ENCODE measurements at regions not wholly inside any gene's neighbourhood (a gene's known extent, or its start where the extent isn't known, plus 50 kb on each side); places are given as distances from the start of the nearest gene placed in this dataset.

DNA sequence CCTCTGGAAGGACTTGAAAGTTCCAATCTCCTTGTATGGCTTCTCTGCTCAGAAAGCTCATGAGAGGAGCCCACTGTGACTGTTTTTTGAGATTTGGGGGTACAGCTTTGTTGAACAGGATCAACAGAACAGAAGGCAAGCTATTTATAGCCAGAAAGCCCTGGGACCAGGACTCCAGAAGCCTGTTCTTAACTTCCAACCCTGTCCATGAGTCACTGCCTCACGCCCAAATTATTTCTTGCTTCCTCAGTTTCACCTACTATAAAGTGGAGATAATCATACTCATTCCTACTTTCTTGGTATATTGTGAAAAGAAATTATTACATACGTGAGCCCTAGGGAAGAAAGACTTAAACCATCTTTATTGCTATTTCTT is 100.9 kb upstream of the MARCKS start:
- Histone ChIP-seq H3K27ac (no peak overlapping the region), H3K27me3 (no peaks in the 10 kb centered on the region), H3K36me3 (no peaks in the 10 kb centered on the region), H3K4me3 (no peak overlapping the region), H3K4me1 (no peaks in the 10 kb centered on the region), H3K9me3 (no peaks in the 10 kb centered on the region)
- no peak for DNase-seq
- no peak for TF ChIP-seq POLR2A (IDR thresholded peaks at IDR 0.05)
- no peak for TF ChIP-seq CTCF (IDR thresholded peaks at IDR 0.05)

DNA sequence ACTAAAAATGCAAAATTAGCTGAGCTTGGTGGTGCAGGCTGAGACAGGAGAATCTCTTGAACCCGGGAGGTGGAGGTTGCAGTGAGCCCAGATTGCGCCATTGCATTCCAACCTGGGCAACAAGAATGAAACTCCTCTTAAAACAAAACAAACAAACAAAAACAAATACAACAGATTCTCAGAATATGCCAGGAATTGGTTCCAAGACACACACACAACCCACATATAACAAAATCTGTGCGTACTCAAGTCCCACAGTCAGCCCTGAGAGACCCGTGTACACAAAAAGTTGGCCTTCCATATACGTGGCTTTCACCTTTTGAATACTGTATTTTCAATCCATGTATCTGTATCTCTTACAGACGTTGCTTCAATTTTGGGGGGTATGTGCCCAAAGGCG is 98.9 kb upstream of the MARCKS start:
- no peak for TF ChIP-seq POLR2A (IDR thresholded peaks at IDR 0.05)
- TF ChIP-seq CTCF (IDR thresholded peaks at IDR 0.05), result no peak
- Histone ChIP-seq H3K4me1 (no peaks in the 10 kb centered on the region), H3K27me3 (no peaks in the 10 kb centered on the region), H3K9me3 (no peaks in the 10 kb centered on the region), H3K27ac (no peak overlapping the region), H3K4me3 (no peak overlapping the region), H3K36me3 (no peaks in the 10 kb centered on the region)
- no peak for DNase-seq

GRCh38 chr6:113758826-113759574 is 98.1 kb upstream of the MARCKS start:
- Histone ChIP-seq H3K27me3 (no peaks in the 10 kb centered on the region), H3K36me3 (no peaks in the 10 kb centered on the region), H3K4me1 (no peaks in the 10 kb centered on the region), H3K9me3 (no peaks in the 10 kb centered on the region), H3K4me3 (no peak overlapping the region), H3K27ac (no peak overlapping the region)
- TF ChIP-seq CTCF (IDR thresholded peaks at IDR 0.05) (no peak), POLR2A (IDR thresholded peaks at IDR 0.05) (no peak)
- no peak for DNase-seq

DNA sequence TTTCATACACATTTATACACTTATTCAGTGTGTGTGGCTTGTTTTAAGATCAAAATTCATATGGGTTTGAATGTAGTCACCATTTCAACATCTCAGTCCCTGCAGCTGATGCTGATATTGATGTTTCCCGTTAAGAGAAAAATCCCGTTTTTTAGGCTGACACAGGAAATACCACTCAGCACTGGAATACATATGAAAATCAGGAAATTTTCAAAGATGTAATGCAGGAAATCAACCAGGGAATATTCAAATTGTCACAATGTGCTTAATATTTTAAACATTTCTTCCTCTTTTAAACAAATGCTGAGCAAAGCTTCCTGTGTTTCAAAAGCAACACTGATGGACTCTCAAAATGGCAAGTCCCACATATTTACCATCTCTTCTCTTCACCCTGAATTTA is 94.5 kb upstream of the MARCKS start:
- no peak for DNase-seq
- Histone ChIP-seq H3K9me3 (no peaks in the 10 kb centered on the region), H3K36me3 (no peaks in the 10 kb centered on the region), H3K27me3 (no peaks in the 10 kb centered on the region), H3K4me1 (no peaks in the 10 kb centered on the region), H3K27ac (no peak overlapping the region), H3K4me3 (no peak overlapping the region)
- no peak for TF ChIP-seq POLR2A (IDR thresholded peaks at IDR 0.05)
- TF ChIP-seq CTCF (IDR thresholded peaks at IDR 0.05), result no peak

- Histone ChIP-seq H3K27ac (no peak overlapping the region), H3K4me3 (no peak overlapping the region), H3K27me3 (no peaks in the 10 kb centered on the region), H3K36me3 (no peaks in the 10 kb centered on the region), H3K4me1 (no peaks in the 10 kb centered on the region), H3K9me3 (no peaks in the 10 kb centered on the region)
- DNase-seq, result no peak
- TF ChIP-seq POLR2A (IDR thresholded peaks at IDR 0.05) (no peak), CTCF (IDR thresholded peaks at IDR 0.05) (no peak)
Measured at GRCh38 chr6:113763311-113763766, 93.8 kb upstream of the MARCKS start.

DNA sequence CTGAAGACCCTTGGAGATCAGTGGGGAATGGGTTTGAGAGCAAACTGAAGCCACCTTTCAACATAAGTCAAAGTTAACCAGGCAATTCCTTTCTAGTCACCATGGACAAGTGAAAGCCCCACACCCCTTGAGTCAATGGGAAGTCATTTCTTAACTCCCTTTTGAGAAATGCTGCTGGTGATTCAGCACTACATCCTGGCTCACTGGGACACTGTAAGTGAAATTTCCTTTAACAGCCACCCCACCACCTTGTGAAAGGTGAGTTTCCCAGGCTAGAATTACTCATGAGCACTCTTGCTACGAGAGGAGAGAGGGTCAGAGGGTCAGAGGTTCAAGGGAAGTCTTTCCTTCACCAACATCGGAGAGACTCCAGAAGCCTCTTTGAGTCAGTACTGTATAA is 93.3 kb upstream of the MARCKS start:
- no peak for DNase-seq
- H3K4me1 ChIP-seq, result no peaks in the 10 kb centered on the region
- no peaks in the 10 kb centered on the region for H3K27me3 ChIP-seq
- H3K27ac ChIP-seq, result no peak overlapping the region
- H3K36me3 ChIP-seq, result no peaks in the 10 kb centered on the region
- TF ChIP-seq POLR2A (IDR thresholded peaks at IDR 0.05) (no peak), CTCF (IDR thresholded peaks at IDR 0.05) (no peak)
- no peak overlapping the region for H3K4me3 ChIP-seq
- no peaks in the 10 kb centered on the region for H3K9me3 ChIP-seq
